SK-N-SH treated with all-trans-retinoic acid at 6 μM for 48 hours (cell line): ENCODE measurements at regions not wholly inside any gene's neighbourhood (a gene's known extent, or its start where the extent isn't known, plus 50 kb on each side); places are given as distances from the start of the nearest gene placed in this dataset.

Experiments
- ATAC-seq: fragments of 200-7000 bp; cut with Tn5 transposase; 3 replicates; pipeline ENCODE4 v1.9.1; 2020; ENCODE audit warnings: mild to moderate bottlenecking, moderate library complexity
- BACH2 ChIP-seq: fragments of 250-450 bp; sonication (Bioruptor Pico); IDR thresholded peaks from 2 replicates; pipeline ENCODE4 v1.9.0; 2021; ENCODE audit warnings: mild to moderate bottlenecking, borderline replicate concordance
- CREB5 ChIP-seq: fragments of 250-450 bp; sonication (Bioruptor Pico); IDR thresholded peaks from 2 replicates; pipeline ENCODE4 v1.5.1; 2020; ENCODE audit warnings: low read depth, mild to moderate bottlenecking, moderate library complexity
- GLIS3 ChIP-seq: fragments of 250-450 bp; sonication (Bioruptor Pico); IDR thresholded peaks from 2 replicates; pipeline ENCODE4 v1.5.0; 2020; ENCODE audit warnings: mild to moderate bottlenecking, moderate library complexity
- PATZ1 ChIP-seq: fragments of 250-450 bp; sonication (Bioruptor Pico); IDR thresholded peaks from 2 replicates; pipeline ENCODE4 v1.8.0; 2020; ENCODE audit warnings: mild to moderate bottlenecking, moderate library complexity, borderline replicate concordance
- POU6F1 ChIP-seq: fragments of 250-450 bp; sonication (Bioruptor Pico); IDR thresholded peaks from 2 replicates; pipeline ENCODE4 v1.8.0; 2021; ENCODE audit warnings: low read depth, mild to moderate bottlenecking, moderate library complexity, borderline replicate concordance
- PPARA ChIP-seq: fragments of 250-450 bp; sonication (Bioruptor Pico); IDR thresholded peaks from 2 replicates; pipeline ENCODE4 v1.5.0; 2020; ENCODE audit warnings: mild to moderate bottlenecking, borderline replicate concordance
- RARB ChIP-seq: fragments of 250-450 bp; sonication (Bioruptor Pico); IDR thresholded peaks from 2 replicates; pipeline ENCODE4 v1.8.0; 2021; ENCODE audit warnings: mild to moderate bottlenecking, moderate library complexity
- SNAI2 ChIP-seq: fragments of 250-450 bp; sonication (Bioruptor Pico); IDR thresholded peaks from 2 replicates; pipeline ENCODE4 v1.5.0; 2020; ENCODE audit warnings: mild to moderate bottlenecking, moderate library complexity
- TCF4 ChIP-seq: fragments of 250-450 bp; sonication (Bioruptor Pico); IDR thresholded peaks from 2 replicates; pipeline ENCODE4 v1.8.0; 2021; ENCODE audit warnings: mild to moderate bottlenecking, moderate library complexity, borderline replicate concordance
- TOX ChIP-seq: fragments of 250-450 bp; sonication (Bioruptor Pico); IDR thresholded peaks from 2 replicates; pipeline ENCODE4 v1.8.0; 2021; ENCODE audit warnings: mild to moderate bottlenecking, moderate library complexity, borderline replicate concordance
- ZC3H10 ChIP-seq: fragments of 250-450 bp; sonication (Bioruptor Pico); IDR thresholded peaks from 2 replicates; pipeline ENCODE4 v1.5.1; 2021; ENCODE audit warnings: mild to moderate bottlenecking, moderate library complexity
- ZFP3 ChIP-seq: fragments of 250-450 bp; sonication (Bioruptor Pico); IDR thresholded peaks from 2 replicates; pipeline ENCODE4 v1.5.0; 2020; ENCODE audit warnings: mild to moderate bottlenecking, moderate library complexity
- ZFP30 ChIP-seq: fragments of 450-650 bp; formaldehyde crosslinking; IDR thresholded peaks from 2 replicates; pipeline ENCODE4 v1.5.0; 2022; ENCODE audit warnings: mild to moderate bottlenecking, moderate library complexity
- ZNF565 ChIP-seq: fragments of 450-650 bp; formaldehyde crosslinking; conservative IDR thresholded peaks from 2 replicates; pipeline ENCODE4 v1.5.0; 2020; ENCODE audit warnings: low read depth, mild to moderate bottlenecking, moderate library complexity
- ZNF8 ChIP-seq: fragments of 450-650 bp; formaldehyde crosslinking; IDR thresholded peaks from 2 replicates; pipeline ENCODE4 v1.5.0; 2020; ENCODE audit warnings: mild to moderate bottlenecking, moderate library complexity

- TF ChIP-seq ZNF8 (CRISPR knock-in tag) (no peak), GLIS3 (no peak), ZFP30 (no peak), SNAI2 (CRISPR knock-in tag) (no peak), CREB5 (CRISPR knock-in tag) (no peak), TCF4 (CRISPR knock-in tag) (no peak), BACH2 (CRISPR knock-in tag) (no peak)
These were observed 157.3 kb downstream of the WNT5A start (continued) for GRCh38 chr3:55329849-55330248.

- ATAC-seq, result no peak
- TF ChIP-seq ZFP3 (CRISPR knock-in tag) (no peak), GLIS3 (no peak), PATZ1 (CRISPR knock-in tag) (no peak), PPARA (CRISPR knock-in tag) (no peak), CREB5 (CRISPR knock-in tag) (no peak), POU6F1 (no peak), RARB (CRISPR knock-in tag) (no peak), ZFP30 (no peak)
- TF ChIP-seq, all 23 proteins: peak for 0
These were observed 159.8 kb downstream of the WNT5A start for GRCh38 chr3:55327131-55327920.

- TF ChIP-seq TCF4 (CRISPR knock-in tag), result no peak
- TF ChIP-seq, all 23 proteins: peak for 0
- ATAC-seq, result no peak
These were observed 164.5 kb downstream of the WNT5A start for GRCh38 chr3:55322638-55323037.

- ATAC-seq, result no peak
These were observed 166.2 kb downstream of the WNT5A start for GRCh38 chr3:55320928-55321327.

More at GRCh38 chr3:55320928-55321327, 166.2 kb downstream of the WNT5A start:
- TF ChIP-seq ZNF8 (CRISPR knock-in tag), result no peak
- no peak for TF ChIP-seq ZNF565 (CRISPR knock-in tag)
- TF ChIP-seq GLIS3, result no peak
- no peak for TF ChIP-seq PATZ1 (CRISPR knock-in tag)
- no peak for TF ChIP-seq ZFP3 (CRISPR knock-in tag)
- no peak for TF ChIP-seq CREB5 (CRISPR knock-in tag)
- TF ChIP-seq ZC3H10 (CRISPR knock-in tag), result no peak
- TF ChIP-seq BACH2 (CRISPR knock-in tag), result no peak
- no peak for TF ChIP-seq TOX (CRISPR knock-in tag)
